DMS153 treated with DMSO at 0.1 percent for 48 hours (cell line): ENCODE measurements at regions not wholly inside any gene's neighbourhood (a gene's known extent, or its start where the extent isn't known, plus 50 kb on each side); places are given as distances from the start of the nearest gene placed in this dataset.
"Not testable (repeated sequence)": the region's sequence is repeated elsewhere in the genome, so short reads cannot be mapped to it uniquely, and the experiment has no call there.

ENCODE experiments used
- DNase-seq: peaks from one replicate; lab custom pipeline; 2025; ENCODE audit not compliant: unreplicated experiment; lab: John Stamatoyannopoulos, UW

DNA sequence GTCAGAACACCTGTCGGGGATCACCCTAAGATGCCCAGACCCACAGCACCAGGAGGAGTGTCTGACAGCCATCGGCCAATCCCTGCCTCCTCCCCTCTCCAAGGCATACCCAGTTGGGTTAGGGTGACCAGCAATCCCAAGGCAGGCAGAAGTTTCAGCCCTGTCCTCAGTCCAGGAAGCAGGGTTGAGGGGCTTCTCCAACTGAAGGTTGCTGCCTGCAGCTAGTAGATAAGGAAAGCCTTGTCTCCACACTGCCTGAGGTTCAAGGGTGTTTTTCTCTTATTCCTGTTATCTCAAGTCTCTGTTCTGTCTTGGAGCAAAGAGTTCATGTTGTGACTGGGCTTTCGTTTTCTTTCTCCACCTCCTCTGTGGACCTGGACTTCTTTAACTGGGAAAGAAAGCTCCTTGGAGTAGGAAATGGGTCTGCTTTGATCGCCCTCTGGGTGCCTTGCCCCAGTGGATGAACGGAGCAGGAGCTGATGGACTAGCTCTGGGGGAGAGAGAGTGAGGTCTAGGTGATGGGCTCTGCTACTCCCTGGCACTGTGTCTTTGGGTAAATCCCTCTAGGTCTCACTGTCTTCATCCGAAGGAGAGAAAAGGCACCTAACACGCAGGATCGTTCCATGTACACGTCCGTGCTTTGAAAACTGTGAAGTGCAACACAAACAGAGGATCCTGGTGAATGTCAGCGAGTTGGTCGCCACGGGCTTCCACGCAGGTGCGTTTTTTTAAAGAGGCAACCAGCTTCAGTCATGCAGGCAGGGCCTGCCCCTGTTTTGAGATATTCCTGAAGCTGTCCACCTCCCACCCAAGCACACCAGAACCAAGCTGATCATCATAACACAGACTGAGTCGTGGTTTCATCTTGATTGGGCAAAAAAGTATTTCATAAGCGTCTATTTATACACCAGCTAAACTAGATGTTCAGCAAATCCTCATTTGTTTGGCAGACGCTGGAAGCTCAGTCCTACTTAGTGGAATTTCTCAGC, 52.5 kb upstream of the FOXN3 start:
- no peak for DNase-seq

DNA sequence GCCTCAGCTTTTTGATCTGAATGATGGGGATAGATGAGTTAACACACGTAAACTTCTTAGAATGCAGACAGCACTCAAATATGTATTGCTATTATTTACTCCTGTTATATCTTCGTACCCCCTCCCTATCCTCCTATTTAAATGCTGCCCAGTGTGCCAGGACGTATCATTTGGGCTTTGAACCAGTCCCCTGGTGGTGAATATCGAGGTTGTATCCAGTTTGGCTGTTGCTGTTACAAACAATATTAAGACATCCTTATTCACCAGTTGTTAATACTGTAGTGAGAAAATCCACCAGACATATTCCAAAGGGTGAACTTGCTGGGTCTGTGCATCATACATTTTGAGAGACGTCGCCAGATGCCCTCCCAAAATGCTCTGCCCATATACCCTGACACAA, 51.5 kb upstream of the FOXN3 start:
- DNase-seq = no peak

DNA sequence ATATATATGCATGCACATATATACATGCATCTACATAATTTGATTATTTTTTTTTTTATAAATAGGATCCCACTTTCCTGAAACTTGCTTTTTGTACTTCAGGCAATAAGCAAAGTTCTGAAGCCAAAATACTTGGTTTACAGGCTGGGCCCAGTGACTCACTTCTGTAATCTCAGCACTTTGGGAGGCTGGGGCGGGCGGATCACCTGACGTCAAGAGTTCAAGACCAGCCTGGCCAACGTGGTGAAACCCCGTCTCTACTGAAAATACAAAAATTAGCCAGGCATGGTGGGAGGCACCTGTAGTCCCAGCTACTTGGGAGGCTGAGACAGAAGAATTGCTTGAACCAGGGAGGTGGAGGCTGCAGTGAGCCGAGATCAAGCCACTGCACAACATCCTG, 51.0 kb upstream of the FOXN3 start:
- not testable (repeated sequence) for DNase-seq

DNA sequence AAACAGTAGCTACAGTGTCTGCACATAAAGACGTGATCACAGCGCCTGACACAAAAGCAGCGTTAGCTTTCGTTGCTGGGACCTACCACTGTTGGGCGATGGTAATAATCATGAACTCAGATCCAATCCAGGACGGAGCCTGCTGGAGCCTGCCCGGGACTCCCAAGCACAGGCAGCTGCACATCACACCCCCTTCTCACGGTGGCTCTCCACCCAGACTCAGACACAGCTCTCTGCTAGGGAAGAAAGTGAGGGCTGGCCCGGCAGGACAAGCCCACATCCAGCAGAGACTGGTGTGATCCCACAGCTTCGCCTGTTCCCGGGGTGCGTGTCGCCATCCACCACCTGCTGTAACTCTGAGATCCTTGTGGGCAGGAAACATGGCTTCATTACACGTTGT, 49.9 kb upstream of the FOXN3 start:
- DNase-seq = no peak
